ENCODE measurements at regions not wholly inside any gene's neighbourhood (a gene's known extent, or its start where the extent isn't known, plus 50 kb on each side); places are given as distances from the start of the nearest gene placed in this dataset.
A peak's percentile ranks its signal among the peaks of the same experiment; 100 is the strongest.
"Not testable (repeated sequence)": the region's sequence is repeated elsewhere in the genome, so short reads cannot be mapped to it uniquely, and the experiment has no call there.

GRCh38 chr12:47367912-47368537, 288.3 kb upstream of the AMIGO2 start:
- no peak for DNase-seq

GRCh38 chr12:47366579-47366978, 286.8 kb upstream of the AMIGO2 start:
- DNase-seq = no peak

GRCh38 chr12:47366157-47366556, 286.4 kb upstream of the AMIGO2 start:
- no peak for DNase-seq

GRCh38 chr12:47365443-47366076, 285.8 kb upstream of the AMIGO2 start:
- not testable (repeated sequence) for DNase-seq

GRCh38 chr12:47364261-47364660, 284.5 kb upstream of the AMIGO2 start:
- no peak for DNase-seq

GRCh38 chr12:47362126-47362705, 282.5 kb upstream of the AMIGO2 start:
- no peak for DNase-seq

GRCh38 chr12:47361389-47362021, 281.7 kb upstream of the AMIGO2 start:
- DNase-seq = no peak

- peak; percentile 3 for DNase-seq
Measured at GRCh38 chr12:47360771-47361388, 281.1 kb upstream of the AMIGO2 start.

GRCh38 chr12:47360093-47360480, 280.3 kb upstream of the AMIGO2 start:
- no peak for DNase-seq

GRCh38 chr12:47359310-47360092, 279.7 kb upstream of the AMIGO2 start:
- DNase-seq = no peak

- not testable (repeated sequence) for DNase-seq
Measured at GRCh38 chr12:47357006-47357405, 277.2 kb upstream of the AMIGO2 start.

- DNase-seq = no peak
Measured at GRCh38 chr12:47356129-47356700, 276.5 kb upstream of the AMIGO2 start.

- DNase-seq = no peak
Measured at GRCh38 chr12:47353508-47353907, 273.7 kb upstream of the AMIGO2 start.

GRCh38 chr12:47352067-47352466, 272.3 kb upstream of the AMIGO2 start:
- DNase-seq = no peak

- no peak for DNase-seq
Measured at GRCh38 chr12:47351526-47351925, 271.8 kb upstream of the AMIGO2 start.

- no peak for DNase-seq
Measured at GRCh38 chr12:47350062-47350408, 270.3 kb upstream of the AMIGO2 start.

GRCh38 chr12:47349137-47350061, 269.6 kb upstream of the AMIGO2 start:
- DNase-seq = no peak

- DNase-seq = no peak
Measured at GRCh38 chr12:47348206-47348605, 268.4 kb upstream of the AMIGO2 start.

- no peak for DNase-seq
Measured at GRCh38 chr12:47346251-47347019, 266.7 kb upstream of the AMIGO2 start.
